ENCODE measurements at regions not wholly inside any gene's neighbourhood (a gene's known extent, or its start where the extent isn't known, plus 50 kb on each side); places are given as distances from the start of the nearest gene placed in this dataset.

DNA sequence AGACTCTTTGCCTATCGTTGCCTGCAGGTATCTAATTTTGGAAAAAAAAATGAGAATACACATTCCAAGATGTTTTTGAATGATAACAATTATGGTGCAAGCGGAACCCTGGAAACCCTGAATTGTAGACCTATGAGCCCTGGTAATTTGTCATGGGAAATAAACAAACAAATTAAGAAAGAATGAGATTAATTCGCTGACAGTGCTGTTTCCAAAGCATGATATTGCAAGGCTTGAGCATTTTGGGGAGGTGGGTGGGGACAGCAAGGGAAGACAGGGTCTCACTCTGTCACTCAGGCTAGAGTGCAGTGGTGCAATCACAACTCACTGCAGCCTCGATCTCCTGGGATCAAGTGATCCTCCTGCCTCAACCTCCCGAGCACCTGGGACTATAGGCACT lies 900.3 kb downstream of the IPMK start:
- no peak for TF ChIP-seq FOXA3 (CRISPR knock-in tag; IDR thresholded peaks at IDR 0.05)
- no peak for TF ChIP-seq NFKB2 (CRISPR knock-in tag; IDR thresholded peaks at IDR 0.05; ENCODE audit: borderline replicate concordance)
- TF ChIP-seq, protein P1, sequence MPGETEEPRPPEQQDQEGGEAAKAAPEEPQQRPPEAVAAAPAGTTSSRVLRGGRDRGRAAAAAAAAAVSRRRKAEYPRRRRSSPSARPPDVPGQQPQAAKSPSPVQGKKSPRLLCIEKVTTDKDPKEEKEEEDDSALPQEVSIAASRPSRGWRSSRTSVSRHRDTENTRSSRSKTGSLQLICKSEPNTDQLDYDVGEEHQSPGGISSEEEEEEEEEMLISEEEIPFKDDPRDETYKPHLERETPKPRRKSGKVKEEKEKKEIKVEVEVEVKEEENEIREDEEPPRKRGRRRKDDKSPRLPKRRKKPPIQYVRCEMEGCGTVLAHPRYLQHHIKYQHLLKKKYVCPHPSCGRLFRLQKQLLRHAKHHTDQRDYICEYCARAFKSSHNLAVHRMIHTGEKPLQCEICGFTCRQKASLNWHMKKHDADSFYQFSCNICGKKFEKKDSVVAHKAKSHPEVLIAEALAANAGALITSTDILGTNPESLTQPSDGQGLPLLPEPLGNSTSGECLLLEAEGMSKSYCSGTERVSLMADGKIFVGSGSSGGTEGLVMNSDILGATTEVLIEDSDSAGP (CRISPR knock-in tag; IDR thresholded peaks at IDR 0.05; ENCODE audit: borderline replicate concordance): no peak
- no peak for TF ChIP-seq ZNF460 (CRISPR knock-in tag; IDR thresholded peaks at IDR 0.05; ENCODE audit: borderline replicate concordance)

Measured in HepG2 (cell line).